ENCODE measurements at regions not wholly inside any gene's neighbourhood (a gene's known extent, or its start where the extent isn't known, plus 50 kb on each side); places are given as distances from the start of the nearest gene placed in this dataset.

DNA sequence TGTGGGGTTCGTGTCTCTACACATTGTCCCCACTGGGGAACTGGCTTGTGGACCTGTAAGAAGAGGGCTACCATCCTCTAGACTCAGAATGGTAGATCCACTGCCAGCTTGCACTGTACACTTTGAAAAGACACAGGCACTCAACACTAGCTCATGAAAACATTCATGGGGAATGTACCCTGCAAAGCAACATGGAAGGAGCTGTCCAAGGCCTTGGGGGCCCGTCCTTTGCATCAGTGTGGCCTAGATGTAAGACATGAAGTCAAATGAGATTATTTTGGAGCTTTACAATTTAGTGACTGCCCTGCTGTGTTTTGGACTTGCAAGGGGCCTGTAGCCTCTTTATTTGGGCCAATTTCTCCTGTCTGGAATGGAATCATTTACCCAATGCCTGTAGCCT, 399.0 kb upstream of the PCDH15 start:
- TF ChIP-seq, protein P1, sequence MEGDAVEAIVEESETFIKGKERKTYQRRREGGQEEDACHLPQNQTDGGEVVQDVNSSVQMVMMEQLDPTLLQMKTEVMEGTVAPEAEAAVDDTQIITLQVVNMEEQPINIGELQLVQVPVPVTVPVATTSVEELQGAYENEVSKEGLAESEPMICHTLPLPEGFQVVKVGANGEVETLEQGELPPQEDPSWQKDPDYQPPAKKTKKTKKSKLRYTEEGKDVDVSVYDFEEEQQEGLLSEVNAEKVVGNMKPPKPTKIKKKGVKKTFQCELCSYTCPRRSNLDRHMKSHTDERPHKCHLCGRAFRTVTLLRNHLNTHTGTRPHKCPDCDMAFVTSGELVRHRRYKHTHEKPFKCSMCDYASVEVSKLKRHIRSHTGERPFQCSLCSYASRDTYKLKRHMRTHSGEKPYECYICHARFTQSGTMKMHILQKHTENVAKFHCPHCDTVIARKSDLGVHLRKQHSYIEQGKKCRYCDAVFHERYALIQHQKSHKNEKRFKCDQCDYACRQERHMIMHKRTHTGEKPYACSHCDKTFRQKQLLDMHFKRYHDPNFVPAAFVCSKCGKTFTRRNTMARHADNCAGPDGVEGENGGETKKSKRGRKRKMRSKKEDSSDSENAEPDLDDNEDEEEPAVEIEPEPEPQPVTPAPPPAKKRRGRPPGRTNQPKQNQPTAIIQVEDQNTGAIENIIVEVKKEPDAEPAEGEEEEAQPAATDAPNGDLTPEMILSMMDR (IDR thresholded peaks at IDR 0.05), result no peak
- no peak for TF ChIP-seq POLR2A (IDR thresholded peaks at IDR 0.05)

Data from tibial nerve (tissue), 3 donors.